HFF-Myc (cell line): ENCODE measurements at regions not wholly inside any gene's neighbourhood (a gene's known extent, or its start where the extent isn't known, plus 50 kb on each side); places are given as distances from the start of the nearest gene placed in this dataset.
"Not testable (repeated sequence)": the region's sequence is repeated elsewhere in the genome, so short reads cannot be mapped to it uniquely, and the experiment has no call there.

Source experiments
- DNase-seq: peaks from one replicate; pipeline ENCODE4 v3.0.0-alpha.2; 2011; ENCODE audit warnings: low read depth; ENCODE audit errors: extremely low read depth
- H3K4me3 ChIP-seq: replicated peaks from 2 replicates; pipeline ENCODE4 v1.5.1; 2011; ENCODE audit warnings: low read depth, mild to moderate bottlenecking, control low read depth, low read length
- CTCF ChIP-seq: IDR thresholded peaks from 2 replicates; pipeline ENCODE4 v1.5.1; 2012; ENCODE audit warnings: mild to moderate bottlenecking, low read depth, low read length, control low read depth; ENCODE audit errors: missing control alignments

GRCh38 chr2:142299021-142299420, 168.2 kb upstream of the LRP1B start:
- TF ChIP-seq CTCF = no peak
- H3K4me3 ChIP-seq = no peak overlapping the region
- DNase-seq = no peak

- no peak for DNase-seq
- TF ChIP-seq CTCF = no peak
- no peak overlapping the region for H3K4me3 ChIP-seq
These were observed 163.4 kb upstream of the LRP1B start for GRCh38 chr2:142294225-142294624.

DNA sequence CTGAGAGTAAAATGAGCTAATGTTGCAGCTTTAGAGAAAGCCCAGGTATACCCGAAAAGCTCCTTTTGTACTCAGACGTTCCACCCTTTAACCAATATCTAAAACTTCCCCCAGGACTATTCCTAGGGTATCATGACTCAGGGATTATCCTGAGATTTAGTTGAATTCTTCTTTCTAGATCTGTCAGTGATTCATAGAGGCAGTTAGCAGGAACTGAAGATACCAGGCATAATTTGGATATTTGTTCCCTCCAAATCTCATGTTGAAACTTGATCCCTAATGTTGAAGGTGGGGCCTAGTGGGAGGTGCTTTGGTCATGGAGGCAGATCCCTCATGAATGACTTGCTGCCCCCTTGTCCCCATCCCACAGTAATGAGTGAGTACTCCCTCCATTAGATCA, 161.2 kb upstream of the LRP1B start:
- no peak overlapping the region for H3K4me3 ChIP-seq
- DNase-seq = no peak
- TF ChIP-seq CTCF = no peak

DNA sequence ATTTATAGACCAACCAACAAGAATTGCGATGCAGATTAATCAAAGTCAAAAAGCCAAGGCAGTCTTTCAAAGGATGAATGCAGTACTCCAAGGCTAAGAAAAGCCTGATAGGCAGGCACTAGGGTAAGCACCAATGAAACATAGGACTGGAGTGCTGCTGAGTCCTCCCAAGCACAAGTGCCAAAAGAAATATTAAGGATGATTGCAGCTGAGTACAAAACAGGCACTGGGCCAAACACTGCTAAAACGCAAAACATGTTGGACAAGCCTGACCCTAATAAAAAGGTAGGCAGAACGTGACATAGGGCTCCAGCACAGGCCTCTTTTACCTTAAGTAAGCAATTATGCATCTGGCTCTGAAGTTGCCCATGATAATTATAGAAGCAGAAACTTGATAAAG, 160.1 kb upstream of the LRP1B start:
- DNase-seq = no peak
- no peak overlapping the region for H3K4me3 ChIP-seq
- TF ChIP-seq CTCF = no peak

- no peak overlapping the region for H3K4me3 ChIP-seq
- DNase-seq = no peak
These were observed 155.8 kb upstream of the LRP1B start for GRCh38 chr2:142286618-142287017.

GRCh38 chr2:142285480-142285879, 154.7 kb upstream of the LRP1B start:
- H3K4me3 ChIP-seq = no peak overlapping the region
- DNase-seq = no peak
- no peak for TF ChIP-seq CTCF

More at GRCh38 chr2:142286618-142287017, 155.8 kb upstream of the LRP1B start:
- peak; percentile 48 for TF ChIP-seq CTCF

- H3K4me3 ChIP-seq, DNase-seq: not testable (repeated sequence)
These were observed 153.5 kb upstream of the LRP1B start for GRCh38 chr2:142284336-142284735.
